GM18502 (cell line): ENCODE measurements at regions not wholly inside any gene's neighbourhood (a gene's known extent, or its start where the extent isn't known, plus 50 kb on each side); places are given as distances from the start of the nearest gene placed in this dataset.

Source experiments
- ATAC-seq: cut with Tn5 transposase; IDR thresholded peaks from one replicate; pipeline ENCODE4 v1.9.1; 2021; ENCODE audit warnings: mild to moderate bottlenecking; ENCODE audit not compliant: unreplicated experiment, poor library complexity

DNA sequence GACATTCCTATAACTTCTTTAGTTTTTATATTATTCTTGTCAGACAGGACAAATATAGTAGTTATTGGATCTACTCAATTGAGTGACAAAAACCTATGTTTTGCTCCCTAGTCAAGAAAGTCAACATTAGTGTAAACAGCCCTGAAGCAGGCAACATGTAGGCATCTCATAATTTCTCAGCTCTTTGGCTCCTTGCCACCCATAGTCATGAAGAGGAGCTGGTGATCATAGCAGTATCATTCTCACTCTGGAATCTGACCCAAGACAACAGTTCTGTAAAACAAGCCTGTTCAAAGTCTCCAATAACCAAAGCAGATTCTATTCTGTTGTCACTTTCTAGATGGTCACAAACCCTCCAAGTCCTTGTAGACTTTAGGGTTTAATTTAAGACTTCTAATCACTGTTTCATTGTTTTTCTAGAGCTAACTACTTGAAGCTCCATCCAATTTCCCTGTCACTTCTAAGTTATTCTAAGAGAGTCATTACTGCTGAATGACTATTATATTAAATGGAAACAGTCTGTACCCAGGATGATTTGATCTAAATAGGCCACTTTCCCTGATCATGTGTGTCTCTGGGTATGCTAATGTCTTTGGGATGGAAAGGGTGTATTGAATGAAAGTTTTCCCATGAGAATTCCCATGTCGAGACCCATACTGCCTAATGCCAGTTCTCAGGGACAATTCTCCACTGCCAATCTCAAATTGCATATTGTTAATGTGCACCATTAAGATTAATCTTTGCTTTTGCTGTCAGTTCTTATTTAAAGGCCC lies 533.3 kb downstream of the ACTL7B start:
- no peak for ATAC-seq

DNA sequence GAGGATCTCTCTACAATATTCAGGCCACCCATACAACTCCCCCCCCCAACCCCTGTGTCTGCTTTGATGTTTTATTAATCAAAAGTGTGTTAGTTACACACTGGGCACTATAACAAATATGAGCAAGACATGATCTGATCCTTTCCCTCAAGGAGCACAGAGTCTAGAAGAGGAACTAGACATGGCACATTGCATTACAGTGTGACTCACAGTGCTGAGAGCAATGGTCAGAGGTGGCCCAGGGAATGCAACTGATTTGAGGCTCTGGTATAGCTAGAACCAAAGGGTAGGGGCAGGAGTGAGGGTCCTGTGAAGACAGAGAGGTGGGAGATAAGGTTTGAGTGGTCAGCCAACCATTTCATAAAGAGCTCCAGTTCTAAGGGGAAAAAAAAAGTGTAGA lies 539.2 kb downstream of the ACTL7B start:
- no peak for ATAC-seq

DNA sequence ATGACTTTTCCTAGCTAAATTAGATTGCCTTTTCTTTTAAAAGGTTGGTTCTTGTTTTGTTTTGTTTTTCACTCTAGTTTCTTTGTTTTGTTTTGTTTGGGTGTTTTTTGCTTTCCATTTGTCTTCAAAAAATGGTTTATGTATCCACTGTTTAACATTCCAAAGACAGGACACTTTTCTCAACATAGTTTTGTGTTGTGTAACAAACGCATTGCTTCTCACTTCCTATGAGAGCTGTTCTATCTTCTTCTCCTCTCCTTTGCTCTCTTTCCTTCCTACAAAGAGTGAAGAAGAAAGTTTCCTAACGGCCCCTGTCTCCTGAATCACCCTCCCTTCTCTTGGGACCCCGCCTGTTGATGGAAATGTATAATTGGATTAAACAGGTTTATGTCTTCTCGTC lies 539.7 kb downstream of the ACTL7B start:
- ATAC-seq, result no peak

DNA sequence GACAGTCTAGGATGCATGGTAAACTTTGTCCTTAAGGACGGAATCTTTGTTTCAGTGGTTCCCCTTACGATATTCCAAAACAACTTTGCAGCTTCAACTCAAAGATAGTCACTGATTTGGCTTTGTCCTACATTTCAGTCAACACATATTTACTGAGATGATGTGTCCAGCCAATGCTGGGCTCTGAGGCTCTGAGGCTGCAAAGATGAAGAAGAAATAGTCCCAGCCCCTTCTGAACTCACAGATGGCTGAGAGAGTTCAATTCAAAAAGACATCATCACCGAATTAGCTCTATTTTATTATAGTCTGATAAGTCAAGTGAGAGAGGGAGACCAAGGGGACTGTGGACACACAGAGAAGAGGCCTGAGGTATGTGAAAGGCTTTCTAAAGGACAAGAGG lies 544.0 kb downstream of the ACTL7B start:
- no peak for ATAC-seq

DNA sequence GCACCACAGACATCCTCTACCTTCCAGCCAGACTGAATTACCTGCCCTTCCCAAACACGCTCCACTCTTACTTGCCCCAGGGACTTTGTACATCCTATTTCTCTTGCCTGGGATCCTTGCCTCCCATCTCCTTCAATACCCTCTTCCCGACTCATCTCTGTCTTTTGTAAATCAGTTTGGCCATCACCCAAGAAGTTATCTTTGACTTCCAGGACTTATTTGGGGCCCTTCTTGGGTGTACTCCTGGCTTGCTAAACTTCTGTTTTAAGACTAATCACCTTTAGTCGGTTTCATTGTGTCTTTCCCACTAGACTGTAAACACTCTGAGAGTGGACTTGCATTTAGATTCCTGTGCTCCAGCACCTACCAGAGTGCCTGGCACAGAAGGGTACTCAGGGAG lies 545.6 kb downstream of the ACTL7B start:
- no peak for ATAC-seq

DNA sequence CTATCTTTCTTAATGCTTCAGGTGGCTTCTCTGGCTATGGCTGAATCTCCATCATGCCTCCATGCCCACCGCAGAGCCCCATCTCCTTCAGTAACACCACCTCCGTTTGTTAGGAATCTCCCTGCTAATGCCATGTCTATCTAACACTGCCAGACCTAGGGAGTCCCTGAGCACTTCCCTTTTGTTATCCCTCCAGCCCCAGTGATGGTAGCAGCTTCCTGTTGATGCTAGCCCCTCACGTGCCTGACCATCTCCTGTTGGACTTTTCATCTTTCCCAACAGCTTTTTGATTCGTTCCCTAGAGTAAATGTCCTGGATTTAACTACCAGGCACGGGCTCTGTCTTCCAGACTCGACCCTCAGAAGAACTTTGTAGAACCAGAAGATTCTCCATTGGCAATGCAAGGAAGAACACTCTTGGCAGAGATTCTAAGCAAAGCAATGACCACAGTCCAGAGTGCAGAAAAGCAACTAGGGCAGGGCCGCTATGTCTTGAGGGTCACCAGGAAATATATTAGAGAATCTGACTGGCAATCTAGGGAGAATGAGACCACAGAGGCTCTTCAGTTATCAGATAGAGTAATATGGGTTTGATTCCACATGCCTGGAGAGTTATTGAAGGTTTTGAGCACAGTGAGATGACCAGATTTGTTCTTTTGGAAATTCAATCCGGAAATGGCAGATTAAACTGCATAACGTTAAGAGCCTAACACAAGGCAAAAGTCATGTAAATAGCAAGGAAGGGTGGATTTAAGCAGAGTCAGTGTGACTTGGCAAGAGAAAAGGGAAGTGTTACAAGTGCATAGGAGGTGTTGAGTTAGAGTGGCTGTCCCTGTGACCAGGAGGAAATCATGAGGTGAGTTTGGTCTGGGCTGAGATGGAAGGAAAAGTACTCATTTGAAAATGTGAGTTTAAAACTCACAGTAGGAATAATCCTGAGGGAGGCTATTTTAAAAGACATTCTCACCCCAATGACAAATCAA lies 555.2 kb downstream of the ACTL7B start:
- no peak for ATAC-seq

DNA sequence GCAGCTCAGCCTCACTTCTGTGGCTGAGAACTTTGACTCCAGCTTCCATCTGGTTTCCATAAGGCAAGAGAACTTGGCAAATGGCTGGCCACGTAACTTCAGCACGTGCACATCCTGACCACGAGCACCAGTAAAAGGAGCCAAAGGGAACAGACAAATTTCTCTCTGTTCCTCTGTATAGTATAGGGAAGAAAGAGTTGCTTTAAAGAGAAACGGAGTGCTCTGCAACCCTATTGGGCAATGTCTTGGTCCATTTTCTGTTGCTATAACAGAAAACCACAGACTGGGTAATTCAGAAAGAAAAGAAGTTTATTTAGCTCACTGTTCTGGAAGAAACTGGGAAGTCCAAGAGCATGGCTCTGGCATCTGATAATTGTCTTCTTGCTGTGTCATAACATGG lies 558.7 kb downstream of the ACTL7B start:
- ATAC-seq, result no peak

DNA sequence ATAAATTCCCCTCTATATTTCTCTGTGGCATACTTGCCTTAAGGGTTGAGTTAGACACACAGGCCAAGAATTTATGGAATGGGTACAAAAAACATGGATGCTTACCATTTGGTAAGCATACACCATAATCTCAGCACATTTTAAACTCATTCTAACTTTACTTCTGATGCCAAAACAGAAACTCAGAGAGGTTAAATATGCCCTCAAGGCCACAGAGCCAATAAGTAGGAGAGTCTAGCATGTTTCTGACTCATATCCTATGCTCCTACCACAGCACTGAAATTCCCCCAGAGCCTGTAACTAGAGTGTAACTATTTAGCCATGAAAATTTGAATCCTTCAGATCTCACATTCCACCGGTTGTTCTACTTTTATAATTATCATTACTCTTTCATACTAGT lies 559.7 kb downstream of the ACTL7B start:
- ATAC-seq, result no peak

DNA sequence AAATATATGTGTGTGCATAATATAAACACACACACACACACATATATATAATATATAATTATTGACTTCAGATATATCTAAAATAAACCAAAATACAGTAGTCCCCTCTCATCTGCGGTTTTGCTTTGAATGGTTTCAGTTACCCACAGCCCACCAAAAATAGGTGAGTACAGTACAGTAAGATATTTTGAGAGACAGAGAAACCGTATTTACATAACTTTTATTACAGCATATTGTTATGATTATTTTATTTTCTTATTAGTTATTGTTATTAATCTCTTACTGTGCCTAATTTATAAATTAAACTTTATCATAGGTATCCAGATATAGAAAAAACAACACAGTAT lies 564.2 kb downstream of the ACTL7B start:
- ATAC-seq, result no peak

DNA sequence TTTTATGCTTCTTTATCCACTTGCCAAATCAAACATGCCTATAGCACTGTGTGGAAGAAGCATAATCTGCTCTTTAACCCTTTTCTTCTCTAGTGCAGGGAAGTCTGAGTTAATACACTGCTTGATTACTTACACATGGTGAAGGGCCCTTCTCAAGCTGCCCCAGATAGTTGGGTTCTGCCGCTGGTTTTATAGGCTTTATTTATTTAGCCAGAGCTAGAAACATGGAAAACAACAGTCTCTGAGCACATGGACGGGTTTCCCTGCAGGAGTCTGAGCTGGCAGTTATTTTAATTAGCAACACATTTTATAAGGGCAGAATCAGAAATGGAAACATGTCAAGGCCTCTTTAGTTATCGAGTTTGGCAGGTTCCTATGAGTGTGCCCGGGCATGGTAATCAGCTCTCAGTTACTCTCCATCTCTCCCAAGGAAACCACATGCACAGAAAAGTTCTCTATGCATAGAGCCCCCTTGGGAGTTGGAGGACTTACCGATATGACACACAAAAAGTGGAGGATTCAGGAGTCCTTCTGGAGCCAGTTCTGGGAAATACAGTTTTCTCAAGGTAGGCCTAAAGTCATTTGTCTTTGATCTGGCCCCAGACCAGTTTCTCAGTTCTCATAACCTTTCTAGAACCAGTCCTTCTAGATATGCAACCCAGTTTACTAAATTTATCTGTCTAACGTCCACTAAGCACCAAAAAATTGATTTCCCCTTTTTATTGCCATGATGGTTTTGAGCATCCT lies 564.8 kb downstream of the ACTL7B start:
- no peak for ATAC-seq

DNA sequence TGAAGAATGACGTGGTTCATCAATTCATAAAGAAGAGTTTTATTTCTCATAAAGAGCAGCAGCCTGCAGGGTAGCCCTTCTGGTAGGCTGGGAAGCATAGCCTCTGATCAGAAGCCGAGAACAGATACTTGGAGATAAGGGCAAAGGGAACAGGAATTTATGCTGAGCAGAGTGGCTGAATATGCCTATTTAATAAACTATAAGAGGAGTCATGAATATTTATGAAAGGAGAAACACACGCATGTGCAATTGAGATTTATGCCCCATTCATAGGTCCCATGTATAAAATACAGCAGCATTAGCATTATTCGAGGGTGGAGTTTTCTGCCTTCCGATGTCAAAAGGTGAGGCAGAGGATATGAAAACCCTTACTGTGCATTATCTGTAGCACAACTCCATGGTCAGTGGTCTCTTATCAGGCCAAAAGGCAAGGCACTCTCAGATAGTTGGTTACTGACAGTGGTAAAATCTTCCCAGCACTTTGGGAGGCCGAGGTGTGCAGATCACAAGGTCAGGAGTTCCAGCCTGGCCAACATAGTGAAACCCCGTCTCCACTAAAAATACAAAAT lies 569.1 kb downstream of the ACTL7B start:
- no peak for ATAC-seq

DNA sequence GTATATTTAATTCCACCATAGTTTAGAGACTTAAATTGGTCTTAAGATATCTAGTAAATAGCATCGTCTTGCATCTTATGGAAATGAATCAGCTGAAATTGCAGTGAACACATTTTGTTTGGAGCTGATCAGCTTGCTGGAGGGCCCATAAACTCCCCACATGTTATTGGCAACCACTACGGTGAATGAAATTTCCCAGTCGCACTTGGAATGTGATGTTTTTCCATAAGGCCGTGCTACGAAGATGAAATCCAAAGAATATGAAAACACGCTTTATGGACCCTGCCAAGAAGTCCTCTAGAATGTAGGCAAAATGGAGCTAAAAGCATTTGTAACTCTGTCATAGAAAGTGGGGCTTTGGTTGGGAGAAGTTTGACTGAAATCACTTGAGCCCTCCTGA lies 572.1 kb downstream of the ACTL7B start:
- ATAC-seq, result no peak

DNA sequence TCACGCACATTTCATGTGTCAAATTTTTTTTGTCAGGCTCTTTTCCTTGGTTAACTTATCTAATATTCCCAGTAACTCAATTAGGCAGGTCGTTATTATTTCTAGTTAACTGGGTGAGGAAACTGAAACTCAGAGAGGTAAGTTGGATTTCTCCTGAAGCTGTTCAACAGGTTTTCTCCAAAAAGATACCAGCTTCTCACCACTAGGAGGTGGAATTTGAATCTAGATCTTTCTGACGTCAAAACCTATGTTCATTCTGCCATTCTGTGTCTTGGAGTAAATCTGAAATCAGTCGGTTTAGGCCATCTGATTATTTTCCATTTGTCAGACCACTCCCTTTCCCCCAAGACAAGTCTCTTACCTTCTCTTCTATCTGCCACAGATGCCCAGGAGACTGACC lies 572.9 kb downstream of the ACTL7B start:
- ATAC-seq, result no peak

DNA sequence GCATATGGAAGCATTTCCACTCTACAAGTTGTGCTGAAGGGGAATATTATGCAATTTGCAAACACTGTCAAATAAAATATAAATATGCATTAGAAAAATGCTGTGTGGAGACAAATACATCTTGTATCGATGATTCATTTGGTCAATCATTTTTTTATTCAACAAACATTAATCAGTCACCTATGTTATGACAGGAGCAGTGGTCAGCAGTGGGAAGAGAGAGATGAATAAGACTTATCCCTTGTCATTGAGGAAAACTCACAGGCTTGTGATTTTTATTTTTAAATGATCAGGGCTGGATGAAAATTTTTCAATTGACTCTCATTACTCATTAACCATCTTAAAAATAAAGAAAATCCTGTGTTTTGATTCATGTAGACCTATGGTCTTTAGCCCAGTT lies 574.1 kb downstream of the ACTL7B start:
- ATAC-seq, result no peak

DNA sequence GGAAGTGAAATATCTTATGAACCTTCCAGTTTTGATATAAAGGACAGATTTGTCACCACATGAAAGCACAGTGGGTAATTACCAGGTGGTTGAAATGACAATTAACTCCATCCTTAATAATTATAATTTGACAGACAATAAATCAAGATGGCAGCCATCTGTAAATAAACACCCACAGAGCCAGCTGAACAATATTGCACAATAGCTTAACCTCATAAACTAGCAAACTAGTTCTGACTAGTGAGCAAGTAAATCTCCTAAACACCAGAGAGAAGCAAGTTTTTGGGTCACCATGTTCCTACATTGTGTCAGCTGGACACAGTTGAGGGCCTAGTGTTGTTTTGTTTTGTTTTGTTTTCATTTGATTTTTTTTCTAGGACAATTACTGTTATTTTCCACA lies 577.4 kb downstream of the ACTL7B start:
- no peak for ATAC-seq

DNA sequence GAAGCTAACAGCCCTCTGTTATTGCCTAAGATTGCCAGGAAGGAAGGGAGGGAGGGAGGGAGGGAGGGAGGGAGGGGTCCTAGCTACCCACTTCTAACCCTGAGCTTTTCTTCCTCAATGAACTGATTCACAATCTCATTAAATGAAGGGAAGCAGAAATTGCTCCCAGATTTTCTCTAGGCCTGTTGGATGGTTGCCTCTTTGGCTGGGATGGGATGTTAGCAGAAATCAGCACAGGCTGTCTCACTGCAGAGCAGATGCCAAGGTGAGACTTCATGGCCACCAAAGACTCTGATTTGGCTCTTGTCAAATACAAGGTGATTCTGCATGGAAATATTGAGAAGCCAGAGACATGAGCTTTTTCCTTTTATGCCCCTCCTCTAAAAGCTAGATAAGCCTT lies 578.6 kb downstream of the ACTL7B start:
- ATAC-seq, result no peak

DNA sequence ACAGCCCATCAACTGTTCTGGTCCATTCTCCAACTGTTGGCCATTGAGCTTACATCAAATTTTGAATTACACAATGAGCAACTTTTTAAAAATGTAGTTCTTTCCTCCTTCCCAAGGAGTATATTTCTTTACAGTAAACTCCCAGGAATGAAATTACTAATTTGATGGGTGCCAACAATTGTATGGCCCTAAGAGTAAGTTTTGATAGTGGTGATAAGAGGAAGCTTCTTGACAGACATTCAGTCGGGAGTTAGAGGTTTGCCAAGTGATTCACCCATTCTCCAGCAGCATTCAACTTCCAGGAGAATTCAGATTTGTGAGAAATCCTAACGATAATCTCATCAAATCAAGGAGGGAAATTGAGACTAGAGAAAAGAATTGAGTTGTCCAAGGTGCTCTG lies 579.9 kb downstream of the ACTL7B start:
- ATAC-seq, result no peak

DNA sequence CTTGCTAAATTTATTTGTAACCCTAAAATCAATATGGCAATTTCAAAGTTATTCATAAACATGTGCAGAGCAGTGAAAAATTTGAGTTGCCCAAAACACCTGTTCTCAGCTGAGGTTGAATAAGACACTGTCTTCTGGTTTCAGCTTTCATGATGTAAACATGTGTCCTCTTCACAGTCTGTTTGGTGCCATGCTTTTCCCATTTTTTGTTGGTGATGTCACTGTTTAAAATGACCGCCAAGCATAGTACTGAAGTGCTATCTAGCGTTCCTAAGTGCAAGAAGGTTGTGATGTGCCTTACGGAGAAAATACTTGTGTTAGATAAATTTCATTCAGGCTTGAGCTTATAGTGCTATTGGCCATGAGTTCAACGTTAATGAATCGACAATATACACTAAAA lies 580.8 kb downstream of the ACTL7B start:
- no peak for ATAC-seq

DNA sequence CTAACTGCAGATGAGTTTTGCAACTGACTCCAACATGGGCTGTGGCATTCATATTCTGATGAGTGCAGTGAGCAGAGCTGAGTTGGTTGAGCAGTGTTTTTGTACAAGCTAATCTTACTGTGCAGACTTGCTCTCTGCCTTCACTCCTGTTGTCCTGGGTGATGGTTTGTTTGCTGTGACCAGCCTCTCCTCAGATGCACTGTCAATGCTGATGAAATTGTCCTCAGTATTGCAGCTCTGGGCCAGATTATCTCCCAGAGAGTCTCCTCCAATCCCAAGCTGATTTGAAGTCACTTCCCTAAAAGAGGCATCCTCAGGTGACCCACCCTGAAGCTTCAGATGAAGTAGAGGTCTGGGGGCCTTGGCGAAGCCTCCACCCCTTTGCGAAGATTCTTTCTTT lies 581.8 kb downstream of the ACTL7B start:
- no peak for ATAC-seq

DNA sequence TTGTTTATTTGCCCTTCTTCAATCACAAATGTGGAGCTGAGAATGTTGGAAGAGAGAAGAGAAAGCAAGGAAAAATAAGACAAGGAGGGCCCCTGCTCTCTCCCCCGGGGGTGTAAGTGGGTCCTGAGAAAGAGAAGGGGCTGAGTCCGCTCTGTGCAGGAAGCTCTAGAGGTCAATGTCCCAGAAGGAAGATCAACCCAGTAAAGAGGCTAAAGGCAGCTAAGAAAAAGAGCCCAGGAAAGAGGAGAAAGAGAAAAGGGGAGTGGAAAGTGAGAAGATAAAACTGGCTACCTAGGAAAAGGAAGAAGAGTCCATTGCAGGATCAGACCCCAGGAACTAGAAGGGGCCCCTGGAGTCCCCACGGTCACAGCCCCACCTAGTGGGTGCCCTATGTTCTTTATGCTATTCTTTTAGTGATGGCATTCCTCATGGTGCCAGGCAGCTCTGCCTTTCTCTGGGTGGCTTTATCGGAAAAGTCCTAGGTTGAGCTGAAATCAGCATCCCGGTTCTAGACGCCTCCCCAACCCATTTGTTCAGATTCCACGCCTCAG lies 583.4 kb downstream of the ACTL7B start:
- ATAC-seq, result peak; percentile 60
